GM12878 (cell line): ENCODE measurements at regions not wholly inside any gene's neighbourhood (a gene's known extent, or its start where the extent isn't known, plus 50 kb on each side); places are given as distances from the start of the nearest gene placed in this dataset.

Experiments used
- ATAC-seq: fragments of 200-7000 bp; cut with Tn5 transposase; 3 replicates; pipeline ENCODE4 v1.9.1; 2020; ENCODE audit warnings: mild to moderate bottlenecking, moderate library complexity
- BruUV-seq: library from RNA; stranded (reverse); fragments of 400-500 nt; replicated peaks from 2 replicates; lab custom pipeline; 2021; lab: Mats Ljungman, UMichigan
- CTCF ChIA-PET: fragments of 300-600 bp; sonication (Branson Sonifier 250); formaldehyde crosslinking; extraction: SDS; loops from one replicate; lab custom pipeline; 2021; ENCODE audit warnings: inconsistent platforms; lab: Yijun Ruan, JAX
- POLR2A ChIA-PET: fragments of 350-600 bp; formaldehyde crosslinking; extraction: SDS; loops from one replicate; lab custom pipeline; 2021; ENCODE audit warnings: inconsistent platforms; lab: Charles Lee
- RAD21 ChIA-PET: fragments of 300-600 bp; sonication (Branson Sonifier 250); formaldehyde crosslinking; loops from one replicate; lab custom pipeline; 2023; ENCODE audit warnings: antibody characterized with exemption; ENCODE audit not compliant: unreplicated experiment; lab: Charles Lee
- SMC1A ChIA-PET: fragments of 300-600 bp; sonication (Branson Sonifier 250); formaldehyde crosslinking; loops from one replicate; lab custom pipeline; 2023; ENCODE audit not compliant: unreplicated experiment, uncharacterized antibody; lab: Charles Lee
- DNase-seq: peaks from one replicate; pipeline ENCODE4 v3.0.0-alpha.2; 2011; ENCODE audit warnings: low read depth, low spot score
- FAIRE-seq: peaks from 3 replicates; lab custom pipeline; 2011; peaks lifted over from hg19 to GRCh38; lab: Jason Lieb, UNC
- H2AFZ ChIP-seq: 2 replicates; pipeline ENCODE4 v1.6.0; 2011; ENCODE audit warnings: low read depth, low read length, control low read depth; ENCODE audit not compliant: control insufficient read depth
- H3K27ac ChIP-seq: 2 replicates; pipeline ENCODE4 v1.5.1; 2011; ENCODE audit warnings: control low read depth; ENCODE audit not compliant: control insufficient read depth, insufficient read depth
- H3K27me3 ChIP-seq, 2 experiments: replicated peaks in 1 of 2; 2 replicates each; pipeline versions ENCODE4 v1.6.0 to v1.6.1; 2011; ENCODE audit warnings: low read length in 1 of 2; ENCODE audit not compliant: control insufficient read depth in 2 of 2, insufficient read depth in 2 of 2
- H3K36me3 ChIP-seq, 2 experiments: 2 replicates each; pipeline ENCODE4 v1.5.1; 2011; ENCODE audit warnings: low read length in 1 of 2; ENCODE audit not compliant: control insufficient read depth in 2 of 2, insufficient read depth in 2 of 2
- H3K4me1 ChIP-seq: 2 replicates; pipeline ENCODE4 v1.6.1; 2011; ENCODE audit warnings: mild to moderate bottlenecking, low read length, moderate library complexity, mixed read lengths; ENCODE audit not compliant: control insufficient read depth, insufficient read depth
- H3K4me2 ChIP-seq: 2 replicates; pipeline ENCODE4 v1.6.0; 2011; ENCODE audit warnings: control low read depth; ENCODE audit not compliant: control insufficient read depth, insufficient read depth
- H3K4me3 ChIP-seq: fragments of 200-600 bp; sonication (generic); 2 replicates; pipeline ENCODE4 v1.5.1; 2016
- H3K79me2 ChIP-seq: 2 replicates; pipeline ENCODE4 v1.6.0; 2011; ENCODE audit warnings: low read length; ENCODE audit not compliant: control insufficient read depth, insufficient read depth
- H3K9ac ChIP-seq: 2 replicates; pipeline ENCODE4 v1.8.0; 2011; ENCODE audit warnings: low read length, control low read depth, mixed read lengths; ENCODE audit not compliant: control insufficient read depth, insufficient read depth
- H3K9me3 ChIP-seq: replicated peaks from 3 replicates; pipeline ENCODE4 v1.5.1; 2011; ENCODE audit warnings: mild to moderate bottlenecking, low read length; ENCODE audit not compliant: control insufficient read depth, insufficient read depth
- H4K20me1 ChIP-seq: 2 replicates; pipeline ENCODE4 v1.6.0; 2011; ENCODE audit not compliant: control insufficient read depth, insufficient read depth
- BCL11A ChIP-seq: IDR thresholded peaks from 2 replicates; pipeline ENCODE4 v1.6.1; 2011; ENCODE audit warnings: low read depth, low read length
- BCL3 ChIP-seq: IDR thresholded peaks from 2 replicates; pipeline ENCODE4 v1.6.1; 2011; ENCODE audit warnings: borderline replicate concordance, low read depth, mild to moderate bottlenecking, moderate library complexity, low read length; ENCODE audit not compliant: insufficient read depth, poor library complexity, severe bottlenecking
- BCLAF1 ChIP-seq: fragments of 450-650 bp; IDR thresholded peaks from 2 replicates; pipeline ENCODE4 v1.6.1; 2017; ENCODE audit warnings: antibody characterized with exemption, mild to moderate bottlenecking, moderate library complexity
- CHD2 ChIP-seq: IDR thresholded peaks from 2 replicates; pipeline ENCODE4 v1.6.1; 2011; ENCODE audit warnings: low read depth, low read length, improper control_type of control experiment, borderline replicate concordance
- E2F4 ChIP-seq: IDR thresholded peaks from 2 replicates; pipeline ENCODE4 v1.6.1; 2012; ENCODE audit warnings: low read depth, low read length, improper control_type of control experiment
- EGR1 ChIP-seq, 2 experiments: IDR thresholded peaks; 1 replicate in 1 of 2; 2 replicates in 1 of 2; pipeline ENCODE4 v1.6.1; 2011 to 2012; ENCODE audit warnings: low read depth in 2 of 2, low read length in 2 of 2, borderline replicate concordance in 1 of 2, mild to moderate bottlenecking in 1 of 2, moderate library complexity in 1 of 2
- KLF5 ChIP-seq: fragments of 450-650 bp; IDR thresholded peaks from 2 replicates; pipeline ENCODE4 v1.6.1; 2014; ENCODE audit warnings: mild to moderate bottlenecking; ENCODE audit not compliant: partially characterized antibody
- MYB ChIP-seq: fragments of 150-350 bp; IDR thresholded peaks from 2 replicates; pipeline ENCODE4 v1.6.1; 2014; ENCODE audit warnings: mild to moderate bottlenecking, low read depth, low read length, borderline replicate concordance
- ZBTB33 ChIP-seq: fragments of 450-650 bp; IDR thresholded peaks from 2 replicates; pipeline ENCODE4 v1.6.1; 2017; ENCODE audit warnings: mild to moderate bottlenecking
- ZBTB4 ChIP-seq: fragments of 450-650 bp; formaldehyde crosslinking; IDR thresholded peaks from 2 replicates; pipeline ENCODE4 v1.4.0; 2022; ENCODE audit warnings: mild to moderate bottlenecking, moderate library complexity
- WGBS: methylation state at CpG from one replicate; pipeline ENCODE4 v1.1.6; 2016; ENCODE audit warnings: low lambda C conversion rate; ENCODE audit not compliant: insufficient replicate concordance, insufficient coverage; ENCODE audit errors: missing lambda C conversion rate; 5-methylcytosine and 5-hydroxymethylcytosine counted together
- in situ Hi-C: fragments of 300-500 bp; cut with MboI; formaldehyde crosslinking; loops from 9 replicates; pipeline ENCODE4 v1.14.3; 2018; ENCODE audit warnings: mixed read lengths
- intact Hi-C: fragments of 100-400 bp; cut with micrococcal nuclease; formaldehyde crosslinking; loops from one replicate; pipeline ENCODE4 v1.14.2; 2022; ENCODE audit not compliant: unreplicated experiment

GRCh38 chr2:150378686-150379085 lies 108.8 kb downstream of the RND3 start:
- no peak overlapping the region for H3K27ac ChIP-seq
- no peaks in the 10 kb centered on the region for H3K27me3 ChIP-seq
- CTCF ChIA-PET = interaction anchor here (0.6 to 1.1 kb wide), 2 partner anchors 21 to 387 kb away, joined by 4 read pairs; no protein-coding TSS in a partner anchor
- DNase-seq (no peak), ATAC-seq (no peak), FAIRE-seq (no peak)
- SMC1A ChIA-PET = no interaction called here
- BruUV-seq = no TSS peak
- no peak overlapping the region for H3K4me3 ChIP-seq
- H3K9me3 ChIP-seq = no peaks in the 10 kb centered on the region
- no peaks in the 10 kb centered on the region for H3K4me1 ChIP-seq
- no peak overlapping the region for H3K9ac ChIP-seq
- RAD21 ChIA-PET = no interaction called here
- POLR2A ChIA-PET = interaction anchor here (0.6 kb wide), 1 partner anchor 317 kb away, joined by 4 read pairs; no protein-coding TSS in a partner anchor
- H4K20me1 ChIP-seq = no peaks in the 10 kb centered on the region
- no peaks in the 10 kb centered on the region for H3K36me3 ChIP-seq
- WGBS = 36% methylated on average over 1 of the region's 1 CpG
- H2AFZ ChIP-seq = no peak overlapping the region
- intact Hi-C loops (no loop called here), in situ Hi-C loops (no loop called here)
- no peaks in the 10 kb centered on the region for H3K79me2 ChIP-seq
- no peak overlapping the region for H3K4me2 ChIP-seq
- TF ChIP-seq ZBTB33 (no peak), ZBTB4 (no peak), MYB (no peak), E2F4 (no peak), EGR1 (IDR thresholded peaks at IDR 0.05; ENCODE audit: borderline replicate concordance in 1 of 2, low read depth in 2 of 2, low read length in 2 of 2) (no peak), CHD2 (no peak), BCLAF1 (no peak), BCL3 (no peak), BCL11A (no peak), KLF5 (no peak)
